ENCODE measurements at regions not wholly inside any gene's neighbourhood (a gene's known extent, or its start where the extent isn't known, plus 50 kb on each side); places are given as distances from the start of the nearest gene placed in this dataset.

DNA sequence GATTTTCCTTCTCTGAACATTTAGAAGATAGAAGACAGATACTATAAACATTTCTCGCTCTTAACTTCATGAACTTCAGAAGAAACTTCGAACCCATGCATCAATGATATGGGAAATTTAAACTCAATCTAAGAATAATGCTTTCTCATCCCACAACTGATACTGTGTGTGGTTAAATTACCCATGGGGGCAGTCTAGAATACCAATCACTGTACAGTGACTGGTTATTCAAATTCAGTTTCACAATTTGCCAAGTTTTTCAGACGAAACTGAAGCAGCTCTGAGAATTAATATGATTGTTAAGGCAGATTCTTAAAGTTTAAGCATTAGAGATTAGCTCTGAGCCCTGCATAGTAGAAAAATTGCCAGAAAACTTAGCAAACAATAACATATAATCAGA is 431.0 kb downstream of the SH3GL2 start:
- ATAC-seq (ENCODE audit: low read depth), result no peak
- POLR2A ChIA-PET, result no interaction called here

DNA sequence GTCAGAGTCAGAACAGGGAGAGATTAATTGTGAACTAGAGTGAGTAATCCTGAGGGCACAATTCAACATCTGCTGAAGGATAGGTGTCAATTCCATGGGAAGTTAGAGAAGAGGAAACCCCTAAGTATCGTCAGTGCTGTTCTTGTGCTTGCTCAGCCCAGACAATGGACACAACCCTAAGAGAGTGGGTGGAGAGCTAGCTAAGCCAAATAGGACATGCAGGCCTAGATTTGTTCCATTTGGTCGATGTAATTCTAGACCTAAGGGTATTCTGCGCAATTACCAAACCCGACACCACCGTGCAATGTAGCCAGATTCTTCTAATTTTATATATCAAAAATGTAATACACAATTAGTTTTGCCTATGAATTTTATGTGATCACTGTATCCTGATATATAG is 431.6 kb downstream of the SH3GL2 start:
- Mint-ChIP-seq H3K36me3 (ENCODE audit: low read depth) (no peaks in the 10 kb centered on the region), H3K4me3 (no peak overlapping the region), H3K27me3 (no peaks in the 10 kb centered on the region), H3K9me3 (no peaks in the 10 kb centered on the region), H3K4me1 (no peaks in the 10 kb centered on the region), H3K27ac (no peak overlapping the region)
- TF ChIP-seq, protein P1, sequence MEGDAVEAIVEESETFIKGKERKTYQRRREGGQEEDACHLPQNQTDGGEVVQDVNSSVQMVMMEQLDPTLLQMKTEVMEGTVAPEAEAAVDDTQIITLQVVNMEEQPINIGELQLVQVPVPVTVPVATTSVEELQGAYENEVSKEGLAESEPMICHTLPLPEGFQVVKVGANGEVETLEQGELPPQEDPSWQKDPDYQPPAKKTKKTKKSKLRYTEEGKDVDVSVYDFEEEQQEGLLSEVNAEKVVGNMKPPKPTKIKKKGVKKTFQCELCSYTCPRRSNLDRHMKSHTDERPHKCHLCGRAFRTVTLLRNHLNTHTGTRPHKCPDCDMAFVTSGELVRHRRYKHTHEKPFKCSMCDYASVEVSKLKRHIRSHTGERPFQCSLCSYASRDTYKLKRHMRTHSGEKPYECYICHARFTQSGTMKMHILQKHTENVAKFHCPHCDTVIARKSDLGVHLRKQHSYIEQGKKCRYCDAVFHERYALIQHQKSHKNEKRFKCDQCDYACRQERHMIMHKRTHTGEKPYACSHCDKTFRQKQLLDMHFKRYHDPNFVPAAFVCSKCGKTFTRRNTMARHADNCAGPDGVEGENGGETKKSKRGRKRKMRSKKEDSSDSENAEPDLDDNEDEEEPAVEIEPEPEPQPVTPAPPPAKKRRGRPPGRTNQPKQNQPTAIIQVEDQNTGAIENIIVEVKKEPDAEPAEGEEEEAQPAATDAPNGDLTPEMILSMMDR (IDR thresholded peaks at IDR 0.05), result no peak
- ChIA-PET POLR2A (no interaction called here), CTCF (no interaction called here)
- intact Hi-C loops (cut with micrococcal nuclease), result no loop called here
- no peak for ATAC-seq (ENCODE audit: low read depth)
- no peak for DNase-seq

More for the DNA sequence above, 431.0 kb downstream of the SH3GL2 start:
- Mint-ChIP-seq H3K36me3 (ENCODE audit: low read depth) (no peaks in the 10 kb centered on the region), H3K27ac (no peak overlapping the region), H3K4me3 (no peak overlapping the region), H3K4me1 (no peaks in the 10 kb centered on the region), H3K27me3 (no peaks in the 10 kb centered on the region), H3K9me3 (no peaks in the 10 kb centered on the region)
- no peak for DNase-seq
- TF ChIP-seq, protein P1 (IDR thresholded peaks at IDR 0.05), result no peak
- CTCF ChIA-PET, result no interaction called here
- intact Hi-C loops (cut with micrococcal nuclease), result no loop called here

- Mint-ChIP-seq H3K27me3 (no peaks in the 10 kb centered on the region), H3K27ac (no peak overlapping the region), H3K36me3 (ENCODE audit: low read depth) (no peaks in the 10 kb centered on the region), H3K4me1 (no peaks in the 10 kb centered on the region), H3K4me3 (no peak overlapping the region), H3K9me3 (no peaks in the 10 kb centered on the region)
- CTCF ChIA-PET, result no interaction called here
- DNase-seq (no peak), ATAC-seq (ENCODE audit: low read depth) (no peak)
- TF ChIP-seq, protein P1 (IDR thresholded peaks at IDR 0.05), result no peak
- POLR2A ChIA-PET, result no interaction called here
- intact Hi-C loops (cut with micrococcal nuclease), result no loop called here
Measured at GRCh38 chr9:18012170-18012569, 433.3 kb downstream of the SH3GL2 start.

DNA sequence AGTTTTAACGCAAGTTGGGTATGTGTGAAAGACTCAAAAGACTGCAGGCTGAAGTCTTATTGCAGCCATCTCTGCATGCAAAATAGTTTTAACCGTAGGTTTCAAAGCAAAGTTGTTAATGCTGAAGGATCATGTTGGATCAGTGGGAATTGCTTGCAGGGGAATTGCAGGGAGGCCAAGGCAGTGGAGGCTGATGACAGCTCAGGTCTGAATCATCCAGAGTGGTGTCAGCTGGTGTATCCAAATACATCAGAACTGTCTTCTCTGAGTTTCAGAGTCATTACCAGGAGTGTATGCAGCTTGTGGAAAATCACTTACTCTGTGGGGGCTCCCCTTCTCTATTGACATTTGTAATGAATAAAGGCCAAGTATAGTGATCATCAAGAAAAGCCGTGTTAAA is 435.7 kb downstream of the SH3GL2 start:
- ATAC-seq (ENCODE audit: low read depth) (no peak), DNase-seq (no peak)
- Mint-ChIP-seq H3K36me3 (ENCODE audit: low read depth) (no peaks in the 10 kb centered on the region), H3K4me1 (no peaks in the 10 kb centered on the region), H3K9me3 (peaks cover 11% of the 10 kb centered on the region), H3K27me3 (no peaks in the 10 kb centered on the region), H3K27ac (no peak overlapping the region), H3K4me3 (no peak overlapping the region)
- intact Hi-C loops (cut with micrococcal nuclease), result no loop called here
- ChIA-PET POLR2A (no interaction called here), CTCF (no interaction called here)
- TF ChIP-seq, protein P1 (IDR thresholded peaks at IDR 0.05), result no peak

- no peak overlapping the region for H3K27ac Mint-ChIP-seq
- DNase-seq (no peak), ATAC-seq (ENCODE audit: low read depth) (no peak)
- H3K9me3 Mint-ChIP-seq, result peaks cover 11% of the 10 kb centered on the region
- ChIA-PET CTCF (no interaction called here), POLR2A (no interaction called here)
- no peak overlapping the region for H3K4me3 Mint-ChIP-seq
- TF ChIP-seq, protein P1 (IDR thresholded peaks at IDR 0.05), result no peak
- H3K27me3 Mint-ChIP-seq, result no peaks in the 10 kb centered on the region
- no peaks in the 10 kb centered on the region for H3K4me1 Mint-ChIP-seq
- intact Hi-C loops (cut with micrococcal nuclease), result no loop called here
- no peaks in the 10 kb centered on the region for H3K36me3 Mint-ChIP-seq (ENCODE audit: low read depth)
Measured at GRCh38 chr9:18015116-18015515, 436.2 kb downstream of the SH3GL2 start.

All from activated B cell treated with CpG ODN at 0.5 μM for 24 hours (primary cell).